ENCODE measurements at regions not wholly inside any gene's neighbourhood (a gene's known extent, or its start where the extent isn't known, plus 50 kb on each side); places are given as distances from the start of the nearest gene placed in this dataset.

- no peak for TF ChIP-seq HDAC6 (IDR thresholded peaks at IDR 0.05; ENCODE audit: unreplicated experiment)
- TF ChIP-seq ASH2L (IDR thresholded peaks at IDR 0.05; ENCODE audit: borderline replicate concordance, low read depth), result no peak
- TF ChIP-seq TCF3 (IDR thresholded peaks at IDR 0.05; ENCODE audit: borderline replicate concordance, insufficient read depth, low read depth, low read length), result no peak
- TF ChIP-seq ETV6 (conservative IDR thresholded peaks at IDR 0.05 in 1 of 2, IDR thresholded peaks at IDR 0.05 in 1 of 2; ENCODE audit: borderline replicate concordance in 1 of 2, low read depth in 1 of 2), result no peak
- no peak for TF ChIP-seq IKZF1 (conservative IDR thresholded peaks at IDR 0.05)
- TF ChIP-seq CHD4 (IDR thresholded peaks at IDR 0.05), result no peak
- TF ChIP-seq ZNF24 (IDR thresholded peaks at IDR 0.05), result no peak
- no peak for TF ChIP-seq NBN (IDR thresholded peaks at IDR 0.05)
- no peak for TF ChIP-seq GABPA (IDR thresholded peaks at IDR 0.05; ENCODE audit: low read depth)
- TF ChIP-seq CHD1 (IDR thresholded peaks at IDR 0.05; ENCODE audit: low read depth, low read length), result no peak
- TF ChIP-seq, protein P1, sequence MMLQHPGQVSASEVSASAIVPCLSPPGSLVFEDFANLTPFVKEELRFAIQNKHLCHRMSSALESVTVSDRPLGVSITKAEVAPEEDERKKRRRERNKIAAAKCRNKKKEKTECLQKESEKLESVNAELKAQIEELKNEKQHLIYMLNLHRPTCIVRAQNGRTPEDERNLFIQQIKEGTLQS (IDR thresholded peaks at IDR 0.05; ENCODE audit: borderline replicate concordance, extremely low read depth, low read depth, low read length), result no peak
- no peak for TF ChIP-seq PKNOX1 (IDR thresholded peaks at IDR 0.05)
- TF ChIP-seq PBX3 (IDR thresholded peaks at IDR 0.05; ENCODE audit: insufficient replicate concordance, low read depth, low read length), result no peak
- Histone ChIP-seq H3K27ac (ENCODE audit: control insufficient read depth, insufficient read depth) (no peak overlapping the region), H3K4me1 (ENCODE audit: control insufficient read depth, insufficient read depth, low read length) (no peaks in the 10 kb centered on the region), H3K4me3 (no peak overlapping the region), H3K4me2 (ENCODE audit: control insufficient read depth, insufficient read depth) (no peak overlapping the region), H3K9me3 (replicated peaks; ENCODE audit: control insufficient read depth, insufficient read depth, low read length) (no peaks in the 10 kb centered on the region), H3K9ac (ENCODE audit: control insufficient read depth, insufficient read depth, low read length) (no peak overlapping the region), H2AFZ (ENCODE audit: control insufficient read depth, low read depth, low read length) (no peak overlapping the region), H3K79me2 (ENCODE audit: control insufficient read depth, insufficient read depth, low read length) (no peaks in the 10 kb centered on the region), H4K20me1 (ENCODE audit: control insufficient read depth, insufficient read depth) (no peaks in the 10 kb centered on the region), H3K36me3 (ENCODE audit: control insufficient read depth in 2 of 2, insufficient read depth in 2 of 2, low read length in 1 of 2) (no peaks in the 10 kb centered on the region), H3K27me3 (replicated peaks in 1 of 2; ENCODE audit: control insufficient read depth in 2 of 2, insufficient read depth in 2 of 2, low read length in 1 of 2) (no peaks in the 10 kb centered on the region)
- no peak for DNase-seq (ENCODE audit: low read depth, low spot score)
- POLR2A ChIA-PET, result no interaction called here
- intact Hi-C loops (cut with micrococcal nuclease; ENCODE audit: unreplicated experiment) (no loop called here), in situ Hi-C loops (cut with MboI) (no loop called here)
- BruUV-seq (replicated peaks), result no TSS peak
- RAD21 ChIA-PET (ENCODE audit: unreplicated experiment), result no interaction called here
- SMC1A ChIA-PET (ENCODE audit: uncharacterized antibody, unreplicated experiment), result no interaction called here
- no peak for FAIRE-seq
- CTCF ChIA-PET, result no interaction called here
- WGBS (ENCODE audit: insufficient coverage, insufficient replicate concordance, low lambda C conversion rate, missing lambda C conversion rate), result 0% methylated on average over 1 of the region's 1 CpG
- no peak for ATAC-seq
Measured at GRCh38 chr4:158443731-158444130, 78.0 kb upstream of the RXFP1 start.

All from GM12878 (cell line).